ENCODE measurements at regions not wholly inside any gene's neighbourhood (a gene's known extent, or its start where the extent isn't known, plus 50 kb on each side); places are given as distances from the start of the nearest gene placed in this dataset.

GRCh38 chr5:116359592-116359991 is 215.0 kb downstream of the SEMA6A start:
- Histone ChIP-seq H4K20me1 (ENCODE audit: insufficient read depth, low read depth, low read length) (no peaks in the 10 kb centered on the region), H3K4me1 (ENCODE audit: low read length) (peaks cover 24% of the 10 kb centered on the region), H3K9me2 (replicated peaks; ENCODE audit: insufficient read depth, low read length) (no peaks in the 10 kb centered on the region), H3K4me3 (ENCODE audit: low read length) (no peak overlapping the region), H3K36me3 (ENCODE audit: insufficient read depth, low read length) (no peaks in the 10 kb centered on the region), H3K4me2 (ENCODE audit: low read depth, low read length, poor library complexity, severe bottlenecking) (peak overlapping the region; percentile 52), H3K79me2 (ENCODE audit: low read length) (no peaks in the 10 kb centered on the region), H3K27ac (ENCODE audit: low read length) (peak overlapping the region; percentile 57; the same call in 1 of the 2 replicates), H3K27me3 (ENCODE audit: low read length) (no peaks in the 10 kb centered on the region), H3K9ac (ENCODE audit: low read length) (no peak overlapping the region), H2AFZ (ENCODE audit: low read length) (no peak overlapping the region), H3K9me3 (ENCODE audit: low read length) (no peaks in the 10 kb centered on the region)
- DNase-seq = no peak

DNA sequence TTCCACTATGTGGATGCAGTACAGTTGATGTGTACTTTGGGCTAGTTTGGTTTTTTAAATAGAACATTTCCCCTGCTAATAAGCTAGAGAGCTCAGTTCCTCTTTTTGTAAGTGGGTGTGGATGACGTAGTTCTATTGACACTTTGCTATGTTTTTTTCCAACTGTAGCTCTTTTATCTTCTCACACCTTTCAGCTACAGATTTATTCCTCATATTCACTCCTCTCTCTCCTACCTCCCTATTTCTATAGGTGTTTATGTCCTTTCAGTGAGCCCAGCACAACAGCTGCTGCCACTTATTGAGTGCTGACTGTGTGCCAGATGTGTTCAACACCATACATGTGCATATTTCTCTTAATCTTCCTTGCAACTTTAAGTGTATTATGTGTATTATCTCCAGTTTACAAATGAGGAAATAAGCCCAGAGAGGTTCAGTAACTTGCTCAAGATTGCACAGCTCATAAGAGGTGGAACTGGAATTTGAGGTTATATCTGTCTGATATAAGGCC is 215.7 kb downstream of the SEMA6A start:
- Histone ChIP-seq H4K20me1 (ENCODE audit: insufficient read depth, low read depth, low read length) (no peaks in the 10 kb centered on the region), H3K9ac (ENCODE audit: low read length) (0 out of 2 replicates have a peak overlapping the region, but pooled peaks have one; percentile 18), H3K79me2 (ENCODE audit: low read length) (no peaks in the 10 kb centered on the region), H3K9me2 (replicated peaks; ENCODE audit: insufficient read depth, low read length) (no peaks in the 10 kb centered on the region), H3K27ac (ENCODE audit: low read length) (peak overlapping the region; percentile 57), H2AFZ (ENCODE audit: low read length) (no peak overlapping the region), H3K4me1 (ENCODE audit: low read length) (peaks cover 24% of the 10 kb centered on the region), H3K27me3 (ENCODE audit: low read length) (no peaks in the 10 kb centered on the region), H3K4me2 (ENCODE audit: low read depth, low read length, poor library complexity, severe bottlenecking) (peak overlapping the region; percentile 52), H3K9me3 (ENCODE audit: low read length) (no peaks in the 10 kb centered on the region), H3K4me3 (ENCODE audit: low read length) (peak overlapping the region; percentile 19; the same call in 1 of the 2 replicates), H3K36me3 (ENCODE audit: insufficient read depth, low read length) (no peaks in the 10 kb centered on the region)
- DNase-seq = peak; percentile 84

DNA sequence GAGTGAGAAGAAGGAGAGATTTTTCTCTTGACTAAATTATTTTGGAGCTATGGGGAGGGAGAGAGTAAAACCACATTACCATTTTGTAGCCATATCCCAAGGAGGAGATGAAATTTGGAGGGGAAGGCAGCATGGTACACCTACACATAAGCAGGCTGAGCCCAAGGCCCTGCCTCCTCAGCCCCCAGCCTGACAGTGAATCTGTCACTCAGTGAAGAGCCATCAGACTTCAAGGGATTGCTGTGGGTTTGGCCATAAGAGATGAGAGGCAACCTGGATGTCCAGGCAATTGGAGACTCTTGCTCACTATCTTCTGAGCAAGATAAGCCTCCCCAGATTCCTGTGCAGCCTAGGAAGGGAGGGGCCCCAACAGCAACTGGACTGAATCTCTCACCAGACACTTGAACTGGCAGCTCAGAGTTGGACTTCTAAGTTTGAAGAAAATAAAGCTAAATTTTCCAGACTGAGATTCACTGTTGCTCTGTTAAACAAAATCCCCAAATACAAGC is 216.6 kb downstream of the SEMA6A start:
- no peaks in the 10 kb centered on the region for H4K20me1 ChIP-seq (ENCODE audit: insufficient read depth, low read depth, low read length)
- DNase-seq = no peak
- no peak overlapping the region for H2AFZ ChIP-seq (ENCODE audit: low read length)
- H3K9ac ChIP-seq (ENCODE audit: low read length) = 0 out of 2 replicates have a peak overlapping the region, but pooled peaks have one; percentile 18
- no peaks in the 10 kb centered on the region for H3K36me3 ChIP-seq (ENCODE audit: insufficient read depth, low read length)
- no peak overlapping the region for H3K4me3 ChIP-seq (ENCODE audit: low read length)
- H3K79me2 ChIP-seq (ENCODE audit: low read length) = no peaks in the 10 kb centered on the region
- H3K27ac ChIP-seq (ENCODE audit: low read length) = peak overlapping the region; percentile 57; the same call in 1 of the 2 replicates
- peaks cover 24% of the 10 kb centered on the region for H3K4me1 ChIP-seq (ENCODE audit: low read length)
- no peaks in the 10 kb centered on the region for H3K27me3 ChIP-seq (ENCODE audit: low read length)
- peak overlapping the region; percentile 52 for H3K4me2 ChIP-seq (ENCODE audit: low read depth, low read length, poor library complexity, severe bottlenecking)
- no peaks in the 10 kb centered on the region for H3K9me3 ChIP-seq (ENCODE audit: low read length)
- H3K9me2 ChIP-seq (replicated peaks; ENCODE audit: insufficient read depth, low read length) = no peaks in the 10 kb centered on the region

DNA sequence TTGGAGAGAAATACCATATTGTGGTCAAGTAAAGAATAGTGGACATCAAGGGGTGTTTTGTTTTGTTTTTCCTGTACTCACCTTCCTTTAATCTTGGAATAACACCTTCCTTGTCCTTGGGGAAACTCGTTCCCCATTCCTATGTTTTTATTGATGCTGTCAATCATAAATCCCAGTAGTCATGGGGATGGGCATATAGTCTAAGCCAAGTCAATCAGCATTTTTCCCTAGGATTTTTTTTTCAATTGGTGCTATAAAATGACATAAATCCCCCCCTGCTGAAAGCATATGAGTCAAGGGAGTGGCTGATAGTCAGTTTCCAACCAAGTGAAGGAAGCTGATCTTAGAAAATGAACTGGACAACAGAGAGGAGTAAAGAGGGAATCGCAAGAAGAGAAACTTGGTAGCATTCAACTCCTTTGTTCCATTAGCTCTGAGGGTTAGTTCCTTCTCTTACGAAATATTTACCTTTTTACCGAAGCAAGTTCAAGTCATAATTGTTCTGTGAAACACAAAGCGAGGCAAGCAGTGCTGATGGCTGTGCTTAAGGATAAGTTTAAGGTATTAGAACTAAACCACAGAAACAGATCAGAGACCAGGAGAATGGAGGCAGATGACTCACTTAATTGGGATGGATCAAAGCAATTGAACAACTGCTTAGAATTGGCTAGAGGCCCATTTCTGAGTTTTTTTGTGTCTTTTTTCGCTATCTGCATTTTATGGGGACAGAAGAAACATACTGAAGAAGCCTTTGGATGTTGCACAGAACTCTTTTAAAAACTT is 218.6 kb downstream of the SEMA6A start:
- Histone ChIP-seq H3K9me3 (ENCODE audit: low read length) (no peaks in the 10 kb centered on the region), H3K4me1 (ENCODE audit: low read length) (peaks cover 24% of the 10 kb centered on the region), H3K27ac (ENCODE audit: low read length) (no peak overlapping the region)

GRCh38 chr5:116354699-116355098 is 219.9 kb downstream of the SEMA6A start:
- no peak overlapping the region for H2AFZ ChIP-seq (ENCODE audit: low read length)
- no peaks in the 10 kb centered on the region for H3K9me2 ChIP-seq (replicated peaks; ENCODE audit: insufficient read depth, low read length)
- H3K9me3 ChIP-seq (ENCODE audit: low read length) = no peaks in the 10 kb centered on the region
- DNase-seq = no peak
- H3K79me2 ChIP-seq (ENCODE audit: low read length) = no peaks in the 10 kb centered on the region
- peaks cover 21% of the 10 kb centered on the region for H3K4me1 ChIP-seq (ENCODE audit: low read length)
- H3K4me3 ChIP-seq (ENCODE audit: low read length) = no peak overlapping the region
- no peak overlapping the region for H3K27ac ChIP-seq (ENCODE audit: low read length)
- H3K4me2 ChIP-seq (ENCODE audit: low read depth, low read length, poor library complexity, severe bottlenecking) = no peak overlapping the region
- H3K36me3 ChIP-seq (ENCODE audit: insufficient read depth, low read length) = no peaks in the 10 kb centered on the region; the same call in 1 of the 2 replicates
- H4K20me1 ChIP-seq (ENCODE audit: insufficient read depth, low read depth, low read length) = no peaks in the 10 kb centered on the region
- no peak overlapping the region for H3K9ac ChIP-seq (ENCODE audit: low read length)
- no peaks in the 10 kb centered on the region for H3K27me3 ChIP-seq (ENCODE audit: low read length)

More for the DNA sequence above, 218.6 kb downstream of the SEMA6A start:
- no peaks in the 10 kb centered on the region for H3K9me2 ChIP-seq (replicated peaks; ENCODE audit: insufficient read depth, low read length)
- H3K36me3 ChIP-seq (ENCODE audit: insufficient read depth, low read length) = no peaks in the 10 kb centered on the region; the same call in 1 of the 2 replicates
- H3K4me2 ChIP-seq (ENCODE audit: low read depth, low read length, poor library complexity, severe bottlenecking) = no peak overlapping the region
- H4K20me1 ChIP-seq (ENCODE audit: insufficient read depth, low read depth, low read length) = no peaks in the 10 kb centered on the region
- H3K4me3 ChIP-seq (ENCODE audit: low read length) = no peak overlapping the region
- H2AFZ ChIP-seq (ENCODE audit: low read length) = no peak overlapping the region
- H3K9ac ChIP-seq (ENCODE audit: low read length) = no peak overlapping the region
- H3K27me3 ChIP-seq (ENCODE audit: low read length) = no peaks in the 10 kb centered on the region
- DNase-seq = no peak
- H3K79me2 ChIP-seq (ENCODE audit: low read length) = no peaks in the 10 kb centered on the region

GRCh38 chr5:116347657-116348056 is 227.0 kb downstream of the SEMA6A start:
- Histone ChIP-seq H3K79me2 (ENCODE audit: low read length) (no peaks in the 10 kb centered on the region), H2AFZ (ENCODE audit: low read length) (no peak overlapping the region), H3K4me2 (ENCODE audit: low read depth, low read length, poor library complexity, severe bottlenecking) (no peak overlapping the region), H3K36me3 (ENCODE audit: insufficient read depth, low read length) (no peaks in the 10 kb centered on the region; the same call in 1 of the 2 replicates), H3K27me3 (ENCODE audit: low read length) (no peaks in the 10 kb centered on the region), H4K20me1 (ENCODE audit: insufficient read depth, low read depth, low read length) (no peaks in the 10 kb centered on the region), H3K27ac (ENCODE audit: low read length) (no peak overlapping the region), H3K4me1 (ENCODE audit: low read length) (no peaks in the 10 kb centered on the region), H3K9me3 (ENCODE audit: low read length) (no peaks in the 10 kb centered on the region; the same call in 1 of the 2 replicates), H3K9me2 (replicated peaks; ENCODE audit: insufficient read depth, low read length) (no peaks in the 10 kb centered on the region), H3K4me3 (ENCODE audit: low read length) (no peak overlapping the region), H3K9ac (ENCODE audit: low read length) (no peak overlapping the region)
- DNase-seq = no peak

DNA sequence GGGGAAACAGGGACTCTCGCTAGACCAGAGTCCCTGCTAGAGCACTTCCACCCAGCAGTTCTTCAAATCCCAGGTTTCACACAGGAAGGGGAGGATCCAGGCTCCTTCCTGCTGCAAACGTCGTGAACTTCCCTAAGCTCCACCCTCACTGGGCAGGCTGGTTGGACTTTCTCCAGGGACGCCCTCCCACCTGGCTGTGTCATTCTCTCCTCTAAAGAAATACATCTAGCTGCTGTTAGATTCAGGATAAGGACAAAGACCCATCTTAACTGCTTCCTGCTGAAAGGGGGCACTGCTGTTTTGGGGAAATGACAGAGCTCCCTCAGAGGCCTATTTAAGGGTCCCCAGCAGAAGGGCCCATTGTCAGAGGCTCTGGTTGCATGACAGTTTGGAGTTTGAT is 230.7 kb downstream of the SEMA6A start:
- H3K27ac ChIP-seq (ENCODE audit: low read length) = no peak overlapping the region
- H3K79me2 ChIP-seq (ENCODE audit: low read length) = no peaks in the 10 kb centered on the region
- no peaks in the 10 kb centered on the region for H3K36me3 ChIP-seq (ENCODE audit: insufficient read depth, low read length)
- no peaks in the 10 kb centered on the region for H3K4me1 ChIP-seq (ENCODE audit: low read length)
- DNase-seq = no peak
- H3K4me2 ChIP-seq (ENCODE audit: low read depth, low read length, poor library complexity, severe bottlenecking) = no peak overlapping the region
- H3K9me3 ChIP-seq (ENCODE audit: low read length) = no peaks in the 10 kb centered on the region; the same call in 1 of the 2 replicates
- no peak overlapping the region for H3K9ac ChIP-seq (ENCODE audit: low read length)
- H4K20me1 ChIP-seq (ENCODE audit: insufficient read depth, low read depth, low read length) = no peaks in the 10 kb centered on the region
- H3K9me2 ChIP-seq (replicated peaks; ENCODE audit: insufficient read depth, low read length) = no peaks in the 10 kb centered on the region
- no peaks in the 10 kb centered on the region for H3K27me3 ChIP-seq (ENCODE audit: low read length)
- no peak overlapping the region for H3K4me3 ChIP-seq (ENCODE audit: low read length)
- H2AFZ ChIP-seq (ENCODE audit: low read length) = no peak overlapping the region
